Cardiac muscle cell (in vitro differentiated cells and primary cell): ENCODE measurements at regions not wholly inside any gene's neighbourhood (a gene's known extent, or its start where the extent isn't known, plus 50 kb on each side); places are given as distances from the start of the nearest gene placed in this dataset.
"Not testable (repeated sequence)": the region's sequence is repeated elsewhere in the genome, so short reads cannot be mapped to it uniquely, and the experiment has no call there.

Experiments used
- DNase-seq, 2 donors: peaks; one replicate each; pipeline versions ENCODE4 v3.0.0 to v3.0.0-alpha.2; 2010 to 2017; ENCODE audit warnings: low read depth in 1 of 2, low spot score in 1 of 2
- H3K27ac ChIP-seq: fragments of 200-600 bp; sonication (generic); 2 replicates; pipeline ENCODE4 v1.5.1; 2016
- H3K27me3 ChIP-seq: fragments of 200-600 bp; sonication (generic); 2 replicates; pipeline ENCODE4 v1.6.0; 2016; ENCODE audit warnings: control low read depth
- H3K36me3 ChIP-seq: fragments of 200-600 bp; sonication (generic); 2 replicates; pipeline ENCODE4 v1.5.1; 2016; ENCODE audit warnings: control low read depth
- H3K4me1 ChIP-seq: fragments of 200-600 bp; sonication (generic); 2 replicates; pipeline ENCODE4 v1.8.1; 2017; ENCODE audit warnings: low read depth, mild to moderate bottlenecking, mixed run types
- H3K4me3 ChIP-seq: fragments of 200-600 bp; sonication (generic); 2 replicates; pipeline ENCODE4 v1.5.1; 2016; ENCODE audit warnings: mild to moderate bottlenecking
- H3K9me3 ChIP-seq: fragments of 200-600 bp; sonication (generic); 2 replicates; pipeline ENCODE4 v1.5.1; 2017; ENCODE audit warnings: low read depth, mild to moderate bottlenecking, control low read depth
- CTCF ChIP-seq: IDR thresholded peaks from 2 replicates; pipeline ENCODE4 v1.5.1; 2012; ENCODE audit warnings: low read depth, mild to moderate bottlenecking, low read length

GRCh38 chr10:27341001-27341400, 100.4 kb upstream of the ACBD5 start:
- Histone ChIP-seq H3K4me1 (no peaks in the 10 kb centered on the region), H3K4me3 (no peak overlapping the region)
- no peak for TF ChIP-seq CTCF

GRCh38 chr10:27335246-27335645, 94.6 kb upstream of the ACBD5 start:
- H3K4me1 ChIP-seq, H3K27ac ChIP-seq, DNase-seq, H3K27me3 ChIP-seq, H3K9me3 ChIP-seq, H3K4me3 ChIP-seq, H3K36me3 ChIP-seq: not testable (repeated sequence)

More at GRCh38 chr10:27341001-27341400, 100.4 kb upstream of the ACBD5 start:
- Histone ChIP-seq H3K27ac (no peak overlapping the region), H3K36me3 (no peaks in the 10 kb centered on the region), H3K9me3 (no peaks in the 10 kb centered on the region), H3K27me3 (peaks cover 16% of the 10 kb centered on the region)
- DNase-seq, result no peak

- Histone ChIP-seq H3K4me3 (no peak overlapping the region), H3K27ac (no peak overlapping the region), H3K9me3 (no peaks in the 10 kb centered on the region), H3K27me3 (no peaks in the 10 kb centered on the region), H3K36me3 (no peaks in the 10 kb centered on the region), H3K4me1 (no peaks in the 10 kb centered on the region)
- no peak for DNase-seq
- no peak for TF ChIP-seq CTCF
Observed at GRCh38 chr10:27330074-27330473, 89.5 kb upstream of the ACBD5 start.

- Histone ChIP-seq H3K4me3 (no peak overlapping the region), H3K27ac (no peak overlapping the region), H3K4me1 (no peaks in the 10 kb centered on the region), H3K36me3 (no peaks in the 10 kb centered on the region), H3K27me3 (no peaks in the 10 kb centered on the region), H3K9me3 (no peaks in the 10 kb centered on the region)
- no peak for TF ChIP-seq CTCF
- DNase-seq, result no peak
Observed at GRCh38 chr10:27328946-27329345, 88.3 kb upstream of the ACBD5 start.

GRCh38 chr10:27326748-27327147, 86.2 kb upstream of the ACBD5 start:
- H3K27me3 ChIP-seq, H3K4me3 ChIP-seq, H3K36me3 ChIP-seq, DNase-seq, H3K9me3 ChIP-seq, H3K4me1 ChIP-seq, H3K27ac ChIP-seq: not testable (repeated sequence)

GRCh38 chr10:27319752-27320431, 79.3 kb upstream of the ACBD5 start:
- peak; percentile 5 to 89 for DNase-seq
- no peak overlapping the region for H3K4me3 ChIP-seq

GRCh38 chr10:27319139-27319538, 78.5 kb upstream of the ACBD5 start:
- H3K4me1 ChIP-seq, DNase-seq, H3K9me3 ChIP-seq, H3K36me3 ChIP-seq, H3K27ac ChIP-seq, H3K4me3 ChIP-seq: not testable (repeated sequence)
- peaks cover 15% of the 10 kb centered on the region for H3K27me3 ChIP-seq

More at GRCh38 chr10:27319752-27320431, 79.3 kb upstream of the ACBD5 start:
- Histone ChIP-seq H3K9me3 (no peaks in the 10 kb centered on the region), H3K4me1 (no peaks in the 10 kb centered on the region), H3K27me3 (peaks cover 15% of the 10 kb centered on the region), H3K27ac (no peak overlapping the region), H3K36me3 (no peaks in the 10 kb centered on the region)
- TF ChIP-seq CTCF, result no peak

- H3K4me3 ChIP-seq, H3K4me1 ChIP-seq, H3K27me3 ChIP-seq, DNase-seq, H3K27ac ChIP-seq, H3K36me3 ChIP-seq, H3K9me3 ChIP-seq: not testable (repeated sequence)
Observed at GRCh38 chr10:27315082-27315481, 74.5 kb upstream of the ACBD5 start.

GRCh38 chr10:27313586-27313985, 73.0 kb upstream of the ACBD5 start:
- DNase-seq, H3K36me3 ChIP-seq, H3K9me3 ChIP-seq, H3K4me3 ChIP-seq, H3K27ac ChIP-seq, H3K27me3 ChIP-seq, H3K4me1 ChIP-seq: not testable (repeated sequence)
